ENCODE measurements at regions not wholly inside any gene's neighbourhood (a gene's known extent, or its start where the extent isn't known, plus 50 kb on each side); places are given as distances from the start of the nearest gene placed in this dataset.

- TF ChIP-seq E2F6 (IDR thresholded peaks at IDR 0.05; ENCODE audit: borderline replicate concordance, low read depth), result no peak
These were observed 1783.6 kb upstream of the FLRT2 start (continued) for GRCh38 chr14:83746336-83746735.

GRCh38 chr14:83757916-83758315 is 1772.0 kb upstream of the FLRT2 start:
- Histone ChIP-seq H3K4me2 (no peak overlapping the region), H3K9me3 (peaks cover 3% of the 10 kb centered on the region; the same call in 1 of the 3 replicates), H3K27ac (no peak overlapping the region), H3K4me3 (no peak overlapping the region), H3K4me1 (no peaks in the 10 kb centered on the region)
- FAIRE-seq, result no peak
- TF ChIP-seq ZFP36 (IDR thresholded peaks at IDR 0.05; ENCODE audit: borderline replicate concordance, partially characterized antibody) (no peak), NR3C1 (IDR thresholded peaks at IDR 0.05) (no peak), BCL3 (IDR thresholded peaks at IDR 0.05) (no peak), MAZ (IDR thresholded peaks at IDR 0.05; ENCODE audit: borderline replicate concordance, low read depth, low read length) (no peak), PHF8 (IDR thresholded peaks at IDR 0.05; ENCODE audit: borderline replicate concordance, low read depth) (no peak), ZC3H11A (IDR thresholded peaks at IDR 0.05) (no peak), PBX3 (IDR thresholded peaks at IDR 0.05) (no peak), JUNB (IDR thresholded peaks at IDR 0.05) (no peak), FOSL2 (IDR thresholded peaks at IDR 0.05) (no peak), FOSL2 (CRISPR knock-in tag; IDR thresholded peaks at IDR 0.05) (no peak), RCOR1 (IDR thresholded peaks at IDR 0.05; ENCODE audit: low read depth, low read length) (no peak), POLR2AphosphoS2 (conservative IDR thresholded peaks at IDR 0.05; ENCODE audit: low read length) (no peak), KDM5A (IDR thresholded peaks at IDR 0.05) (no peak), FOSB (CRISPR knock-in tag; IDR thresholded peaks at IDR 0.05) (no peak), ELK1 (IDR thresholded peaks at IDR 0.05; ENCODE audit: low read depth, low read length) (no peak), EHF (CRISPR knock-in tag; IDR thresholded peaks at IDR 0.05) (no peak)
- DNase-seq (ENCODE audit: low read depth in 1 of 2, low spot score in 1 of 2), result no peak
- no peak for ATAC-seq
- 15% methylated on average over 3 of the region's 3 CpGs for WGBS (ENCODE audit: missing lambda C conversion rate)
- POLR2A ChIA-PET, result no interaction called here
- CTCF ChIA-PET, result no interaction called here

GRCh38 chr14:83764656-83765599 is 1765.0 kb upstream of the FLRT2 start:
- ChIA-PET CTCF (no interaction called here), POLR2A (no interaction called here)
- 27% methylated on average over 8 of the region's 8 CpGs for WGBS (ENCODE audit: missing lambda C conversion rate)
- no peak for DNase-seq (ENCODE audit: low read depth in 1 of 2, low spot score in 1 of 2)
- Histone ChIP-seq H3K9me3 (0 out of 3 replicates have a peak, but pooled peaks cover 3% of the 10 kb centered on the region), H3K27ac (no peak overlapping the region), H3K4me2 (no peak overlapping the region), H3K4me1 (no peaks in the 10 kb centered on the region), H3K4me3 (no peak overlapping the region)
- no peak for FAIRE-seq
- TF ChIP-seq HOXB13 (CRISPR knock-in tag; IDR thresholded peaks at IDR 0.05; ENCODE audit: low read depth) (no peak), KDM1A (IDR thresholded peaks at IDR 0.05; ENCODE audit: low read depth) (no peak)
- ATAC-seq, result no peak
